T-helper 2 cell treated with Interferon-gamma antibody and Interleukin-4, amounts not matched to agents 100 ng/mL and 5 ng/mL, for 36 hours (primary cell): ENCODE measurements at regions not wholly inside any gene's neighbourhood (a gene's known extent, or its start where the extent isn't known, plus 50 kb on each side); places are given as distances from the start of the nearest gene placed in this dataset.

Source experiments
- intact Hi-C: fragments of 100-400 bp; cut with micrococcal nuclease; formaldehyde crosslinking; loops from one replicate; pipeline ENCODE4 v1.15.1; 2023

GRCh38 chr13:76024151-76024550, 388.0 kb downstream of the LMO7 start:
- intact Hi-C loops, result no loop called here

GRCh38 chr13:76023652-76024051, 387.5 kb downstream of the LMO7 start:
- intact Hi-C loops, result no loop called here

GRCh38 chr13:76020421-76020955, 384.4 kb downstream of the LMO7 start:
- intact Hi-C loops, result no loop called here

GRCh38 chr13:76019421-76020044, 383.4 kb downstream of the LMO7 start:
- intact Hi-C loops, result loop anchor here (10.0 kb wide), 2 partner anchors 455 to 885 kb away; no protein-coding TSS in a partner anchor

GRCh38 chr13:76017861-76018556, 381.9 kb downstream of the LMO7 start:
- intact Hi-C loops, result loop anchor here (2.0 to 10.0 kb wide), 3 partner anchors 141 to 887 kb away; no protein-coding TSS in a partner anchor

- intact Hi-C loops, result loop anchor here (1.0 to 10.0 kb wide), 4 partner anchors 140 to 888 kb away; no protein-coding TSS in a partner anchor
Measured at GRCh38 chr13:76016799-76017400, 380.8 kb downstream of the LMO7 start.

GRCh38 chr13:76014406-76015318, 378.5 kb downstream of the LMO7 start:
- intact Hi-C loops, result loop anchor here (10.0 kb wide), 2 partner anchors 460 to 890 kb away; no protein-coding TSS in a partner anchor

GRCh38 chr13:76012091-76012721, 376.1 kb downstream of the LMO7 start:
- intact Hi-C loops, result loop anchor here (10.0 kb wide), 2 partner anchors 463 to 893 kb away; no protein-coding TSS in a partner anchor

GRCh38 chr13:76009267-76009890, 373.2 kb downstream of the LMO7 start:
- intact Hi-C loops, result no loop called here

- intact Hi-C loops, result no loop called here
Measured at GRCh38 chr13:76004416-76004815, 368.3 kb downstream of the LMO7 start.

- intact Hi-C loops, result no loop called here
Measured at GRCh38 chr13:76000131-76000530, 364.0 kb downstream of the LMO7 start.

- intact Hi-C loops, result no loop called here
Measured at GRCh38 chr13:75996582-75996981, 360.5 kb downstream of the LMO7 start.

GRCh38 chr13:75995966-75996365, 359.8 kb downstream of the LMO7 start:
- intact Hi-C loops, result no loop called here

GRCh38 chr13:75993823-75994222, 357.7 kb downstream of the LMO7 start:
- intact Hi-C loops, result no loop called here

- intact Hi-C loops, result no loop called here
Measured at GRCh38 chr13:75993241-75993640, 357.1 kb downstream of the LMO7 start.

GRCh38 chr13:75986818-75987217, 350.7 kb downstream of the LMO7 start:
- intact Hi-C loops, result no loop called here

GRCh38 chr13:75985132-75985531, 349.0 kb downstream of the LMO7 start:
- intact Hi-C loops, result no loop called here

- intact Hi-C loops, result no loop called here
Measured at GRCh38 chr13:75978818-75979217, 342.7 kb downstream of the LMO7 start.

- intact Hi-C loops, result no loop called here
Measured at GRCh38 chr13:75968103-75968838, 332.1 kb downstream of the LMO7 start.
